Mesendoderm (in vitro differentiated cells): ENCODE measurements at regions not wholly inside any gene's neighbourhood (a gene's known extent, or its start where the extent isn't known, plus 50 kb on each side); places are given as distances from the start of the nearest gene placed in this dataset.

Experiments
- DNase-seq: peaks from one replicate; pipeline ENCODE4 v3.0.0; 2013
- H2AK5ac ChIP-seq: 2 replicates; pipeline ENCODE4 v1.6.1; 2013; ENCODE audit warnings: low read length, inconsistent platforms
- H2BK120ac ChIP-seq: 2 replicates; pipeline ENCODE4 v1.6.1; 2013; ENCODE audit warnings: low read depth, mild to moderate bottlenecking, low read length, moderate library complexity, mixed read lengths
- H2BK15ac ChIP-seq: replicated peaks from 2 replicates; pipeline ENCODE4 v1.6.1; 2013; ENCODE audit warnings: low read depth, mild to moderate bottlenecking, moderate library complexity
- H2BK5ac ChIP-seq: 2 replicates; pipeline ENCODE4 v1.6.1; 2013; ENCODE audit warnings: low read length, inconsistent platforms
- H3K18ac ChIP-seq: 2 replicates; pipeline ENCODE4 v1.6.1; 2013; ENCODE audit warnings: mild to moderate bottlenecking, low read length, mixed read lengths
- H3K23ac ChIP-seq: one replicate; pipeline ENCODE4 v1.6.1; 2013; ENCODE audit warnings: low read length
- H3K27ac ChIP-seq: 2 replicates; pipeline ENCODE4 v1.5.1; 2013; ENCODE audit warnings: low read depth, mild to moderate bottlenecking, inconsistent platforms, low read length, moderate library complexity
- H3K27me3 ChIP-seq: 2 replicates; pipeline ENCODE4 v1.6.1; 2013; ENCODE audit warnings: low read length, control low read depth, mild to moderate bottlenecking, inconsistent platforms; ENCODE audit not compliant: insufficient read depth, poor library complexity
- H3K36me3 ChIP-seq: 2 replicates; pipeline ENCODE4 v1.6.1; 2013; ENCODE audit warnings: low read length, inconsistent platforms; ENCODE audit not compliant: control insufficient read depth, insufficient read depth
- H3K4ac ChIP-seq: one replicate; pipeline ENCODE4 v1.6.1; 2013; ENCODE audit warnings: low read depth, mild to moderate bottlenecking, low read length, moderate library complexity
- H3K4me1 ChIP-seq: 2 replicates; pipeline ENCODE4 v1.6.1; 2013; ENCODE audit warnings: low read depth, low read length, inconsistent platforms; ENCODE audit not compliant: control insufficient read depth
- H3K4me2 ChIP-seq: 2 replicates; pipeline ENCODE4 v1.6.1; 2013; ENCODE audit warnings: low read length
- H3K4me3 ChIP-seq: 2 replicates; pipeline ENCODE4 v1.5.1; 2013; ENCODE audit warnings: mild to moderate bottlenecking, low read length
- H3K56ac ChIP-seq: one replicate; pipeline ENCODE4 v1.6.1; 2013; ENCODE audit warnings: low read length
- H3K79me1 ChIP-seq: 2 replicates; pipeline ENCODE4 v1.6.1; 2013; ENCODE audit warnings: low read length, inconsistent platforms
- H3K79me2 ChIP-seq: 2 replicates; pipeline ENCODE4 v1.6.1; 2013; ENCODE audit warnings: mild to moderate bottlenecking, low read length; ENCODE audit not compliant: control insufficient read depth, insufficient read depth
- H3K9ac ChIP-seq: 2 replicates; pipeline ENCODE4 v1.6.1; 2013; ENCODE audit warnings: low read length, inconsistent platforms
- H4K5ac ChIP-seq: one replicate; pipeline ENCODE4 v1.6.1; 2013; ENCODE audit warnings: low read length
- H4K8ac ChIP-seq: one replicate; pipeline ENCODE4 v1.6.1; 2013; ENCODE audit warnings: low read depth, mild to moderate bottlenecking, control low read depth, low read length, moderate library complexity
- WGBS: extraction: QIAGEN DNeasy Blood & Tissue Kit; methylation state at CpG from one replicate; pipeline ENCODE4 v1.1.7; 2013; ENCODE audit warnings: low lambda C conversion rate, missing lambda C conversion rate; ENCODE audit not compliant: insufficient coverage; ENCODE audit errors: extremely low coverage; 5-methylcytosine and 5-hydroxymethylcytosine counted together

DNA sequence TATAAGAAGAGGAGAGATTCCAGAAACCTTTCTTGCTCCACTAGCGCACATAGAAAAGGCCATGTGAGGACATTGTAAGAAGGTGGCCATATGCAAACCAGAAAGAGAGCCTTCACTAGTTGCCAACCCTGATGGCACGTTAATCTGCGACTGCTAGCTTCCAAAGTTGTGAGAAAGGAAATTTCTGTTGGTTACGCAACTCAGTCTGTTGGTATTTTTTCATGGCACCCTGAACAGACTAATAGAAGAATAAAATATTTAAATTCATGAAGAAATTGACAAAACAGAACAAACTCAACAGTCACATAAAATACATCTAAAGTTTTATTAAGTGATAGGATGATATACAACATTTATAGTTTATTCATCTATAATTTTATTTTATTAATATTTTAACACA is 625.9 kb upstream of the NRXN1 start:
- Histone ChIP-seq H3K56ac (no peak overlapping the region), H3K9ac (no peak overlapping the region), H3K36me3 (no peaks in the 10 kb centered on the region), H3K23ac (no peak overlapping the region), H3K4me1 (no peaks in the 10 kb centered on the region), H2AK5ac (no peak overlapping the region), H3K4ac (no peak overlapping the region), H3K18ac (no peak overlapping the region), H2BK5ac (no peak overlapping the region), H4K5ac (no peak overlapping the region), H3K27ac (no peak overlapping the region), H2BK120ac (no peak overlapping the region), H3K79me1 (no peaks in the 10 kb centered on the region), H3K27me3 (no peaks in the 10 kb centered on the region), H4K8ac (no peak overlapping the region), H3K4me3 (no peak overlapping the region), H3K79me2 (no peaks in the 10 kb centered on the region), H3K4me2 (no peak overlapping the region), H2BK15ac (no peak overlapping the region)
- WGBS = no CpG with 5 or more reads among the region's 4 CpGs
- no peak for DNase-seq

DNA sequence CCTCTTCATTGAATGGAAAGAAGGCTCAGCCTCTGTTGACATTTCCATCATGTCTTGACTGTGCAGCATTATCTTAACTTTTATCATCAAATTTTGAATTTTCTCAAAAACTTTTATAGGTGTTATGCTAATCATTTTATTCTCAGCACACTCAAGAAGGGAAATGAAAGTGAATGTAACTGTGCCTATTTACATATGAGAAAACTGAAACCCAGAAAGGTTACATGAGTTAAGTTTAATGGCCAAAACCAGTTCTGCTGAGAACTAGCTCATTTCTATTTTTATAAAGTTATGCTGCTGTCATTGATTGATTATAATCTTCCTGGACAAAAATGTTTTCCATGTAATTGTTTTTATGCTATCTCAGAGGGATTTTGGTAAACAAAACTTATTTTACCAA is 618.8 kb upstream of the NRXN1 start:
- no peak for DNase-seq
- Histone ChIP-seq H3K56ac (no peak overlapping the region), H3K27me3 (no peaks in the 10 kb centered on the region), H4K5ac (no peak overlapping the region), H3K18ac (no peak overlapping the region), H3K4me2 (no peak overlapping the region), H3K79me2 (no peaks in the 10 kb centered on the region), H3K36me3 (no peaks in the 10 kb centered on the region), H4K8ac (no peak overlapping the region), H2BK120ac (no peak overlapping the region), H3K4ac (no peak overlapping the region), H2AK5ac (no peak overlapping the region), H3K23ac (no peak overlapping the region), H3K4me3 (no peak overlapping the region), H3K9ac (no peak overlapping the region), H2BK5ac (no peak overlapping the region), H2BK15ac (no peak overlapping the region), H3K79me1 (no peaks in the 10 kb centered on the region), H3K4me1 (no peaks in the 10 kb centered on the region), H3K27ac (no peak overlapping the region)

DNA sequence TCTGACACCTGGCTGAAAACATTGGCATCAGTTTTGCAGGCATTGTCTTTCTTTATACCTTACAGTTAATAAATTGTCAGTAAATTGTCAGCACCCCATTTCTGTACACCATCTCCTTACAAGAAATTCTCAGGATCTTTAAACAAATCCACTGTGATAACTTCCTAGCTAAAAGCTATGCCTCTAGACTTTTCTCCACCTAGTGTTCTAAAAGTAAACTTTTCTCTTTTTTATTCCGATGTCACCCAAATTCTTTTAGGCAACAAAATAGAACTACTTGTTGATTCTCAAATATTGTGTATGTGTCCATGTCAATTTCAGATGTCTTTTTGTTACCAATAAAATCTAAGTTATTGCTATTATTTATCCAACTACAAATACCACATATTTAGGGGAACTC is 617.4 kb upstream of the NRXN1 start:
- Histone ChIP-seq H3K36me3 (no peaks in the 10 kb centered on the region), H3K18ac (no peak overlapping the region), H3K27me3 (no peaks in the 10 kb centered on the region), H3K4me3 (no peak overlapping the region), H3K4me1 (no peaks in the 10 kb centered on the region), H3K27ac (no peak overlapping the region), H4K5ac (no peak overlapping the region), H3K56ac (no peak overlapping the region), H3K4ac (no peak overlapping the region), H2BK120ac (no peak overlapping the region), H3K79me1 (no peaks in the 10 kb centered on the region), H3K79me2 (no peaks in the 10 kb centered on the region), H3K4me2 (no peak overlapping the region), H3K23ac (no peak overlapping the region), H3K9ac (no peak overlapping the region), H2BK5ac (no peak overlapping the region), H2BK15ac (no peak overlapping the region), H2AK5ac (no peak overlapping the region), H4K8ac (no peak overlapping the region)
- no CpG with 5 or more reads among the region's 1 CpG for WGBS
- DNase-seq = no peak

DNA sequence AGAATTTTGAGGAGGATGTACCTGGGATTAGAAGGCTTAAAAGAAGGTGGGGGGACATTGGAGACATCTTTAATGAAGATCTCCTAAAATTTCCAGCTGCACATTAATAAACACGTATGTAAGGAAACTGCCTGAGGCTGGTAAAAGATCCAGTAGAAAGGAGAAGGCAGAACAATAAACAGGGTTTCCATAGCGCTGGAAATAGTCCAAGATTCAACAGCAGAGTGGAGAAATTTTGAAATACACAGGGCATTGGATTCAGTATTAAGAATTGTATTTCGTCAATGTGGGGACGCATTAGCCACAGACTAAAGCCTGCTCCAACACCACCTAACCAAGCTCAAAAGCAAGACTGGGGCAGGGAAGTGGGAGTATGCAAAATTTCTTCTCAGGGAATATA is 606.9 kb upstream of the NRXN1 start:
- no peaks in the 10 kb centered on the region for H3K27me3 ChIP-seq
- DNase-seq = no peak
- no peak overlapping the region for H3K9ac ChIP-seq
- no peaks in the 10 kb centered on the region for H3K79me2 ChIP-seq
- H3K4ac ChIP-seq = no peak overlapping the region
- no peak overlapping the region for H3K4me3 ChIP-seq
- H3K4me2 ChIP-seq = no peak overlapping the region
- no peak overlapping the region for H3K23ac ChIP-seq
- peak overlapping the region; percentile 28 for H4K8ac ChIP-seq
- no peak overlapping the region for H3K27ac ChIP-seq
- no peak overlapping the region for H3K56ac ChIP-seq
- H2AK5ac ChIP-seq = no peak overlapping the region
- H2BK120ac ChIP-seq = no peak overlapping the region
- H3K36me3 ChIP-seq = no peaks in the 10 kb centered on the region
- H2BK5ac ChIP-seq = no peak overlapping the region
- WGBS = no CpG with 5 or more reads among the region's 4 CpGs
- no peak overlapping the region for H2BK15ac ChIP-seq
- H3K79me1 ChIP-seq = no peaks in the 10 kb centered on the region
- no peak overlapping the region for H3K18ac ChIP-seq
- no peak overlapping the region for H4K5ac ChIP-seq
- no peaks in the 10 kb centered on the region for H3K4me1 ChIP-seq

DNA sequence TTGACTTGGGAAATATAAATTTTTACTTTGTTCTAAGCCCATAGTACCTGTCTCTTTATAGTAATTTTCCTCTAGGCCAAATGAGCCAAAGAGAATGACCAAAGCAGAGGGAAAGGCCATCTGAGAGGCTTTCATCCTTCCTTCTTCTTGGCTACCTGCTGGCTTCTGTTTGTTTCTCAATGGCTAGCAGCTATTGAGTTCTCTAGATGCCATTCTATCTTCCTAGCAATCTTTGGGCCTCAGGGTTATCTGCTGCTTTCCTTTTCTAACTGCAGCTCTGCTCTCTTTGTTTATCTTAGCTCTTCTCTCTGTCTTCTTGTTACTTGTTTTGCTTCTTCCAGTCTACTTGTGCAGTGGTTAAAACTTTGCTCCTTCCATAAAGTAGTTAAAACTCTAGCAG is 601.1 kb upstream of the NRXN1 start:
- no peaks in the 10 kb centered on the region for H3K36me3 ChIP-seq
- H4K5ac ChIP-seq = no peak overlapping the region
- no peaks in the 10 kb centered on the region for H3K4me1 ChIP-seq
- no peak overlapping the region for H3K56ac ChIP-seq
- H2AK5ac ChIP-seq = no peak overlapping the region
- no peak overlapping the region for H3K9ac ChIP-seq
- H3K18ac ChIP-seq = no peak overlapping the region
- H2BK15ac ChIP-seq = no peak overlapping the region
- H3K27ac ChIP-seq = no peak overlapping the region
- H3K79me1 ChIP-seq = no peaks in the 10 kb centered on the region
- no peak overlapping the region for H3K4me2 ChIP-seq
- no peak overlapping the region for H2BK5ac ChIP-seq
- H3K23ac ChIP-seq = no peak overlapping the region
- H2BK120ac ChIP-seq = no peak overlapping the region
- peak; percentile 81 for DNase-seq
- H3K79me2 ChIP-seq = no peaks in the 10 kb centered on the region
- H3K4me3 ChIP-seq = no peak overlapping the region
- no peak overlapping the region for H3K4ac ChIP-seq
- no peaks in the 10 kb centered on the region for H3K27me3 ChIP-seq
- H4K8ac ChIP-seq = no peak overlapping the region

DNA sequence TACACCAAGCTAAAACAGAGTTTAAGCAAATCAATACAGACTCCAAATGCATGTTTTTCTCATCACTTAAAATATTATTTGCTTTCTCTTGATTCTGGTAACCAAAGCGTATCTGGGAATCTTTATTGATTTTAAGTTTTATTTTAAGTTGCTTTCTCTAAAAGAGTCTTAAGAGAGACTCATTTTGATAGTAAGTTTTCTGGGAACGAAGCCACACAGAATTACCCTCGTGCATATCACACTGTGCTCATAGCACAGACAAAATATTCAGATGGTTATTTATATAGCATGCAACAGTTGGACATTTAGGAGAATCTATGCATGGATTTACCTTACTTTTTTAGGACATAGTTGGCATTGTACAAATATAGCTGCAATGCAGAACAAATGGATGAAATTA is 597.5 kb upstream of the NRXN1 start:
- Histone ChIP-seq H4K8ac (no peak overlapping the region), H4K5ac (no peak overlapping the region), H2BK5ac (no peak overlapping the region), H3K79me1 (no peaks in the 10 kb centered on the region), H3K4me1 (no peaks in the 10 kb centered on the region), H3K23ac (no peak overlapping the region), H3K4me2 (no peak overlapping the region), H3K18ac (no peak overlapping the region), H3K4ac (no peak overlapping the region), H3K36me3 (no peaks in the 10 kb centered on the region), H3K4me3 (no peak overlapping the region), H3K27me3 (no peaks in the 10 kb centered on the region), H2BK15ac (no peak overlapping the region), H3K56ac (no peak overlapping the region), H3K27ac (no peak overlapping the region), H3K79me2 (no peaks in the 10 kb centered on the region), H3K9ac (no peak overlapping the region), H2AK5ac (no peak overlapping the region), H2BK120ac (no peak overlapping the region)
- WGBS = no CpG with 5 or more reads among the region's 3 CpGs
- DNase-seq = no peak
